ENCODE measurements at regions not wholly inside any gene's neighbourhood (a gene's known extent, or its start where the extent isn't known, plus 50 kb on each side); places are given as distances from the start of the nearest gene placed in this dataset.
"Not testable (repeated sequence)": the region's sequence is repeated elsewhere in the genome, so short reads cannot be mapped to it uniquely, and the experiment has no call there.

- H3K4me3 ChIP-seq (ENCODE audit: low read length), result no peak overlapping the region
- no peak for DNase-seq (ENCODE audit: low read depth, low spot score)
Observed at GRCh38 chr18:77329651-77330050, 80.0 kb downstream of the GALR1 start.

DNA sequence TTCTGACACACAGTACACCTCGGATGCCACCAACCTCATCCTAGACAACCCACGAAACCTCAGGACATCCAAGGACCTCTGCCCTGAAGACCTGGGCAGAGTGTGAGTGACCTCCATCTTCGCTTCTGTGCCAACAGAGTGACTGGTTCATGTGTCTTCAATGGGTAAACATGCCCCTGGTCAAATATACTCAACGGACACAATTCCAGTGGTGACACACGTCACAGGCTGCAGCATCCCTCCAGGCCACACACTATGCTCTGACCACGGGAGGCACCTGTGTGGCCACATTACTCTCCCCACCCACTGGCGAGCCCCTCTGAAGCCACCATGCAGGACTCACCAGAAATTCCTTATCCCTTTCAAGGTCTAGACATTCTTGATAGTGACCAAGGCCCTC is 85.2 kb downstream of the GALR1 start:
- no peak overlapping the region for H3K4me3 ChIP-seq (ENCODE audit: low read length)
- no peak for DNase-seq (ENCODE audit: low read depth, low spot score)

DNA sequence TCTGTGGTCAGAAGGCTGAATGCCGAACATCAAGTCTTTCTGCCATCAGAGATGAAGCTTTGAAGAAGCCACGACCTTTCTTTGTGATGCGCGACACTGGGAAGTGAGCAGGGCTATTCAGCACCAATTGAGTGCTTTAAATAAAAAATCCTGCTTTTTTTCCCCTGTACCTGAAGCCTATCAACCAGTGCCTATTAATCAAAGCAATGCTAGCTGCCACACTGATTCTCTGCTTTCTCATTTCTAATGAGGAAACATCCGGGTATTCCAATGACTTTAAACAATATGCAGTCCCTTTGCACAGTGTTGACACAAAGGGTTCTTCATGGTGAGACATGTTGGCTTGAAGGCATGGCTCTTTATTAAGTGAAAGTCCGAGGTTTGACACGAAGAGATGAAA is 88.0 kb downstream of the GALR1 start:
- no peak overlapping the region for H3K4me3 ChIP-seq (ENCODE audit: low read length)
- no peak for DNase-seq (ENCODE audit: low read depth, low spot score)

DNA sequence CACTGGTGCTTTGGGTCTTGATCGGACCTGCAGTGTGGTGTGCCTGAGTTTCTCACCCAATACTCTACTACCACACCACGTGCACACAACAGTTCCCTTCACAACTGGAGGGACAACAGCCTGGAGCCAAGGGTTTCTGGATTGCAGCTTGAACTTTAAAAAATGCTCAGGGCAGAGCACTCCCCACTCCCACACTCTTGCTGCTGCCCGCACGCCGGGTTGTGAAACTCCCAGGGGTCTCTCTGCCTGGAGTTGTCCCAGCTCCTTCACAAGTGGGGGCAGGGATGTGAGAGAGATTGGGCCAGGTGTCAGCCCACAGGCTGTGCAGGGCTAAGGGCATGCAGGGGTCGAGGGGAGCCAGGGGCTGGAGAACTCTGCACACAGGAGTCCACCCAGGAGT is 89.4 kb downstream of the GALR1 start:
- no peak overlapping the region for H3K4me3 ChIP-seq (ENCODE audit: low read length)
- DNase-seq (ENCODE audit: low read depth, low spot score), result no peak

- DNase-seq (ENCODE audit: low read depth, low spot score), result no peak
Observed at GRCh38 chr18:77339623-77340022, 90.0 kb downstream of the GALR1 start.

GRCh38 chr18:77340815-77341214 is 91.2 kb downstream of the GALR1 start:
- no peak for DNase-seq (ENCODE audit: low read depth, low spot score)

More at GRCh38 chr18:77339623-77340022, 90.0 kb downstream of the GALR1 start:
- H3K4me3 ChIP-seq (ENCODE audit: low read length), result no peak overlapping the region

GRCh38 chr18:77341527-77342325 is 92.1 kb downstream of the GALR1 start:
- no peak for DNase-seq (ENCODE audit: low read depth, low spot score)
- no peak overlapping the region for H3K4me3 ChIP-seq (ENCODE audit: low read length)

More at GRCh38 chr18:77340815-77341214, 91.2 kb downstream of the GALR1 start:
- no peak overlapping the region for H3K4me3 ChIP-seq (ENCODE audit: low read length)

- no peak overlapping the region for H3K4me3 ChIP-seq (ENCODE audit: low read length)
- DNase-seq (ENCODE audit: low read depth, low spot score), result no peak
Observed at GRCh38 chr18:77342736-77343135, 93.1 kb downstream of the GALR1 start.

DNA sequence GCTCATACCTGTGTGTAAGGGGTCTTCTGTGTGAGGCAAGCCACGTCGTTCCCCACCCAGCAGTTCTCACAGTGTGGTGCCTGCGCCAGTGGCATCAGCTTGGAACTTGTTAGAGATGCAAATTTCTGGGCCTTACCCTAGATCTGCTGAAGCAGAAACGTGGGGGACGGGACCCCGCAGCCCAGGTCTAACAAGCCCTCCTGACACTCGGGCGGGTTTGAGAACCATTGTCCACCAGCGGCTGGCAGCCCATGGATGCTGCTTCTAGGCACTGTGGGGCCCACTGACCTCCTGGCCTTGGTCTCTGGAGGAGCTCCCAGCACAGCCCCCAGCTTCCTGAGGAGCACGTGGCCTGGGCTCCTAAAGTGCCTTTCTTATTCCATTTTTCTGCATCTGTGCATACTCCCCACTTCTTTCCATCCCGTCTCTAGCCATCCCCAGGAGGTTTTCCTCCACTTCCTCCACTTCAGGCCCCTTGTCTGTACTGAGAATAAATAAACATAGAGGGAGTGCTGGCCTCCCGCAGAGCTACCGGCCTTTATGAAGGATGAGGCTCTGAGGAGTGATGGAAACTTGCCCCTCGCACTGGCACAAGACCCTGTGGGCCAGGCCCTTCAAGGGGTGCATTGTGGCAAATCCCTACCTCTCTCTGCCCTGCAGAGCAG is 94.3 kb downstream of the GALR1 start:
- no peak for DNase-seq (ENCODE audit: low read depth, low spot score)
- no peak overlapping the region for H3K4me3 ChIP-seq (ENCODE audit: low read length)

DNA sequence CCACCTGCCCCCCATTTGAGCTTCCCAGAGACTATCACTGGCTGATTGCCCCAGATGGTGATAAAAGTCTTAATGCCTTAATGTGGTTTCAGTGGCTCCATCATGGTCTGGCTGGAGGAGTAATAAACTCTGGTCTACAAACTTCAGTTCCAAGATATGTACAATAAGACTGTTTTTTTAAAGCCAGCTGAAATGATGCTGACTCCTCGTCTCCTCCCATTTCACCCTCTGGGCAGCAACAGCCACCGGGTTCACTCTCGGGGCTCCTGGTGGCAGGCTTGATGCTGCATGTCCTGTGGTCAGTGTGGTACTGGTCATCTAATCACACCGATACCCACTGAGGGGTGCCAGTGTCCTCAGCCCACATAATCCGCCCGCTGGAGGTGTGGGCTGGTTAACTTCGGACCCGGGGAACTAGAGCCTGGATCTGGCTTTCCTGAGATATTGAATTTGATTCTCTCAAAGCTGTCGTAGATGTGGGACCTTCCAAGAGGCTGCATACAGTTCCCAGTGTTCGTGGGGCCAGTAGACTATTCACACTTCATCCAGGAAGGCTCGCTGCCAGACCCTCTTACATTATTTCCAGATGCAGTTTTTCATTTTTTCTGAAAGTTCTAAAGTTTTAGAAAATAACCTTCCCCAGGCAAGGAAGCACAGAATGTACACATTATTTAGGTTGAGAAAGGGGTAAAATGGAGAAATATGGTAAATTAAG is 95.3 kb downstream of the GALR1 start:
- DNase-seq (ENCODE audit: low read depth, low spot score), result no peak
- no peak overlapping the region for H3K4me3 ChIP-seq (ENCODE audit: low read length)

- no peak for DNase-seq (ENCODE audit: low read depth, low spot score)
- no peak overlapping the region for H3K4me3 ChIP-seq (ENCODE audit: low read length)
Observed at GRCh38 chr18:77346208-77346810, 96.7 kb downstream of the GALR1 start.

GRCh38 chr18:77353349-77353748 is 103.7 kb downstream of the GALR1 start:
- peak; percentile 28 for DNase-seq (ENCODE audit: low read depth, low spot score)
- H3K4me3 ChIP-seq (ENCODE audit: low read length), result not testable (repeated sequence)

DNA sequence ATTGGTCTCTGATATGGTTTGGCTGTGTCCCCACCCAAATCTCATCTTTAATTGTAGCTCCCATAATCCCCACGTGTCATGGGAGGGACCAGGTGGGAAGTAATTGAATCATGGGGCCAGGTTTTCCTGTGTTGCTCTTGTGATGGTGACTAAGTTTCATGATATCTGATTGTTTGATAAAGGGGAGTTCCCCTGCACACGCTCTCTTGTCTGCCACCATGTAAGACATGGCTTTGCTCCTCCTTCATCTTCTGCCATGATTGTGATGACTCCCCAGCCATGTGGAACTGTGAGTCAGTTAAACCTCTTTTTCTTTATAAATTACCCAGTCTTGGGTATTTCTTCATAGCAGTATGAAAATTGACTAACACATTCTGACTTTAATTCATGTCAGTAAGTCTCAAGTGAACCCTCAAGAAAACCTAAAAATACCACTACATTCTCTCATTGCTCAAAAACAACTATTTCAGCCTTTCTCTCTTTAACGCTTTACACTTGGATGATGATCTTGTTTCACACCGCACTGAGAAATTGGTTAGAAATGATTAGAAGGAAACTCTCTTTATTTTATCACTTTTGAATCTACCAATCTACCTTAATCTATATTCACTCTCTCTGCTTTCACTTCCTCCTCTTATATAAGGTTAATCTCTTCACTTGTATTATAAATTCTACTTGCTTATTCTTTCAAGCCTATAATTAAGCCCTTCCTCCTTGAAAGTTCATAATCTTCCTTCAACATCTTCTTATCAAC is 110.1 kb downstream of the GALR1 start:
- H3K4me3 ChIP-seq (ENCODE audit: low read length), result no peak overlapping the region
- no peak for DNase-seq (ENCODE audit: low read depth, low spot score)

- DNase-seq (ENCODE audit: low read depth, low spot score), result no peak
- H3K4me3 ChIP-seq (ENCODE audit: low read length), result no peak overlapping the region
Observed at GRCh38 chr18:77360315-77361190, 110.9 kb downstream of the GALR1 start.

DNA sequence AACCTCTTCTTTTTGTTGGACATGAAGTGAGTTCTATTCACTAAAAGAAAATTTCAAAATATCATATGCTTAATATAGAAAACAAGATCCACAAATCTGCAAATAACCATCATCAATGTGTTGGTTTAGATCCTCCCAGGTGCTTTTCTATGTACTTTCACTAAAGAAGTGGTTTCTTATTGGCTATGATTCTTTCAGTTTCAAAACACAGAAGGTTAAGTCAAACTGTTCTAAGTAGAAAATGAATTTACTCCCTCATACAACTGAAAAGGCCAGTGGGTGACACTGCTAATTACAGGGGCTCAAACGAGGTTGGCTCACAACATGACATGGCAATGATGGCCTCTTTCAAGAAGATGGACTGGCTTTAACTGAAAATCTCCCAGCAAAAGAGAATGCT is 111.7 kb downstream of the GALR1 start:
- DNase-seq (ENCODE audit: low read depth, low spot score), result no peak
- no peak overlapping the region for H3K4me3 ChIP-seq (ENCODE audit: low read length)

- no peak overlapping the region for H3K4me3 ChIP-seq (ENCODE audit: low read length)
- no peak for DNase-seq (ENCODE audit: low read depth, low spot score)
Observed at GRCh38 chr18:77365667-77366066, 116.0 kb downstream of the GALR1 start.

DNA sequence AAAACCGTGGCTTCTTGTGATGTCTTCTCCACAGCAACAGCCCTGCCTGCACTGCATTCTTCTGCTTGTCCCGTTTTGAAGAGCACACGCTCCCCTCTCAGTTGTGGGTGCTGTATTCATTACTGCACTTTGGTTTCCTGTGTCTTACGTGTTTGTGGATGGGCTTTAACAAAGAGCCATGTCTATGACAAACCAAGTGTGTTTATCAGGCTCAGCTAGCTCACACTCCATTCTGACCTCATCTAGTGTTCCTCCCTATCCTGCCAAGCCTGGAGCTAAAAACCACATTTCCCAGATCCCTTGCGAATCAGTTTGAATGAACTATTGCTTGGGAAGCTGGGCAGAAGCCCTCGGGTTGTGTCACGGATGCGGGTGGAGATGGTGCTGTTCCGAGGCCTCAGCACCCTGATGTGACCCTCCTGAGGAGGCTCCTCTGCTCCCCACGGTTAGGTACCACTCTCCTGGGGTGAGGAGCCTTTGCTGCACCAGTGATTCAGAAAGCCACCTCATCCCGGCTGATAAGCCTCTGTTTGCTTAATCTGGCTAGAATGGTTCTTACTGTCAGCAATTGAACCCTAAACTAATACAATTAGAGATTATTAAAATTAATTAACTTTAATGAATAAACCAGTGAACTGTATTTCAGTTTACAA is 116.5 kb downstream of the GALR1 start:
- DNase-seq (ENCODE audit: low read depth, low spot score), result no peak
- H3K4me3 ChIP-seq (ENCODE audit: low read length), result no peak overlapping the region
